Mesothelial cell of epicardium (in vitro differentiated cells): ENCODE measurements at regions not wholly inside any gene's neighbourhood (a gene's known extent, or its start where the extent isn't known, plus 50 kb on each side); places are given as distances from the start of the nearest gene placed in this dataset.

Experiments used
- DNase-seq, 2 experiments: peaks; one replicate each; pipeline ENCODE4 v3.0.0; 2021; ENCODE audit warnings: low spot score in 2 of 2; ENCODE audit not compliant: unreplicated experiment in 2 of 2
- H3K27ac Mint-ChIP-seq: 2 replicates; pipeline ENCODE4 v1.8.0; 2021; ENCODE audit warnings: mixed read lengths
- H3K27me3 Mint-ChIP-seq: 2 replicates; pipeline ENCODE4 v1.8.0; 2021; ENCODE audit warnings: low read depth, mixed read lengths
- H3K36me3 Mint-ChIP-seq: 2 replicates; pipeline ENCODE4 v1.8.0; 2021; ENCODE audit warnings: mixed read lengths
- H3K4me1 Mint-ChIP-seq: 2 replicates; pipeline ENCODE4 v1.8.0; 2021; ENCODE audit warnings: mixed read lengths
- H3K4me3 Mint-ChIP-seq: 2 replicates; pipeline ENCODE4 v1.8.0; 2021; ENCODE audit warnings: mild to moderate bottlenecking, moderate library complexity, mixed read lengths
- H3K9me3 Mint-ChIP-seq: 2 replicates; pipeline ENCODE4 v1.8.0; 2021; ENCODE audit warnings: mixed read lengths
- CTCF ChIP-seq: fragments of 200-600 bp; sonication (generic); IDR thresholded peaks from one replicate; pipeline ENCODE4 v1.5.0; 2021; ENCODE audit warnings: antibody characterized with exemption; ENCODE audit not compliant: unreplicated experiment

- DNase-seq, result no peak
- H3K27ac Mint-ChIP-seq, result no peak overlapping the region
- H3K4me3 Mint-ChIP-seq, result no peak overlapping the region
- H3K27me3 Mint-ChIP-seq, result no peaks in the 10 kb centered on the region
- no peaks in the 10 kb centered on the region for H3K36me3 Mint-ChIP-seq
- no peaks in the 10 kb centered on the region for H3K4me1 Mint-ChIP-seq
- TF ChIP-seq CTCF, result no peak
- H3K9me3 Mint-ChIP-seq, result peaks cover 15% of the 10 kb centered on the region
Observed at GRCh38 chr1:4331767-4332163, 322.6 kb upstream of the AJAP1 start.

GRCh38 chr1:4336507-4336906, 317.9 kb upstream of the AJAP1 start:
- no peaks in the 10 kb centered on the region for H3K36me3 Mint-ChIP-seq

GRCh38 chr1:4341421-4341820, 313.0 kb upstream of the AJAP1 start:
- Mint-ChIP-seq H3K27ac (no peak overlapping the region), H3K4me3 (no peak overlapping the region), H3K4me1 (peaks cover 5% of the 10 kb centered on the region), H3K36me3 (no peaks in the 10 kb centered on the region), H3K9me3 (peaks cover 5% of the 10 kb centered on the region), H3K27me3 (no peaks in the 10 kb centered on the region)
- DNase-seq, result no peak
- TF ChIP-seq CTCF, result no peak

More at GRCh38 chr1:4336507-4336906, 317.9 kb upstream of the AJAP1 start:
- Mint-ChIP-seq H3K9me3 (peaks cover 18% of the 10 kb centered on the region), H3K27ac (no peak overlapping the region), H3K4me3 (no peak overlapping the region), H3K4me1 (no peaks in the 10 kb centered on the region), H3K27me3 (no peaks in the 10 kb centered on the region)
- no peak for DNase-seq
- no peak for TF ChIP-seq CTCF

- H3K27me3 Mint-ChIP-seq, result no peaks in the 10 kb centered on the region
- H3K9me3 Mint-ChIP-seq, result no peaks in the 10 kb centered on the region
- peaks cover 5% of the 10 kb centered on the region for H3K4me1 Mint-ChIP-seq
- H3K27ac Mint-ChIP-seq, result no peak overlapping the region
- H3K36me3 Mint-ChIP-seq, result no peaks in the 10 kb centered on the region
- TF ChIP-seq CTCF, result no peak
- no peak for DNase-seq
- H3K4me3 Mint-ChIP-seq, result no peak overlapping the region
Observed at GRCh38 chr1:4344065-4344732, 310.2 kb upstream of the AJAP1 start.

- DNase-seq, result no peak
- Mint-ChIP-seq H3K4me3 (no peak overlapping the region), H3K27ac (no peak overlapping the region), H3K9me3 (no peaks in the 10 kb centered on the region), H3K4me1 (peaks cover 5% of the 10 kb centered on the region), H3K27me3 (no peaks in the 10 kb centered on the region), H3K36me3 (no peaks in the 10 kb centered on the region)
- TF ChIP-seq CTCF, result no peak
Observed at GRCh38 chr1:4345094-4345493, 309.3 kb upstream of the AJAP1 start.

GRCh38 chr1:4346131-4346530, 308.3 kb upstream of the AJAP1 start:
- no peak for TF ChIP-seq CTCF
- DNase-seq, result no peak

More at GRCh38 chr1:4346131-4346530, 308.3 kb upstream of the AJAP1 start:
- Mint-ChIP-seq H3K27ac (no peak overlapping the region), H3K4me3 (no peak overlapping the region), H3K4me1 (peaks cover 5% of the 10 kb centered on the region), H3K27me3 (no peaks in the 10 kb centered on the region), H3K9me3 (no peaks in the 10 kb centered on the region), H3K36me3 (no peaks in the 10 kb centered on the region)
